CD4-positive, alpha-beta T cell treated with Interleukin-4 for 4 hours (primary cell): ENCODE measurements at regions not wholly inside any gene's neighbourhood (a gene's known extent, or its start where the extent isn't known, plus 50 kb on each side); places are given as distances from the start of the nearest gene placed in this dataset.
"Not testable (repeated sequence)": the region's sequence is repeated elsewhere in the genome, so short reads cannot be mapped to it uniquely, and the experiment has no call there.

Experiments
- DNase-seq: peaks from one replicate; pipeline ENCODE4 v3.0.0-alpha.2; 2020

GRCh38 chr6:74357321-74357720, 661.3 kb downstream of the CD109 start:
- no peak for DNase-seq

GRCh38 chr6:74356391-74356790, 660.4 kb downstream of the CD109 start:
- no peak for DNase-seq

GRCh38 chr6:74346936-74347535, 651.0 kb downstream of the CD109 start:
- no peak for DNase-seq

GRCh38 chr6:74343804-74344203, 647.8 kb downstream of the CD109 start:
- DNase-seq: no peak

DNA sequence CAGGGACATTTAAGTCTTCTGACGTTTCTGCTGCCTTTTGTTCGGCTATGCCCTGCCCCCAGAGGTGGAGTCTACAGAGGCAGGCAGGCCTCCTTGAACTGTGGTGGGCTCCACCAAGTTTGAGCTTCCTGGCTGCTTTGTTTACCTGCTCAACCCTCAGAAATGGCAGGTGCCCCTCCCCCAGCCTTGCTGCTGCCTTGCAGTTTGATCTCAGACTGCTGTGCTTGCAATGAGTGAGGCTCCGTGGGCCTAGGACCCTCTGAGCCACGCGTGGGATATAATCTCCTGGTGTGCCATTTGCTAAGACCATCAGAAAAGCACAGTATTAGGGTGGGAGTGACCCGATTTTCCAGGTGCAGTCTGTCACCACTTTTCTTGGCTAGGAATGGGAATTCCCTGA, 647.3 kb downstream of the CD109 start:
- not testable (repeated sequence) for DNase-seq

DNA sequence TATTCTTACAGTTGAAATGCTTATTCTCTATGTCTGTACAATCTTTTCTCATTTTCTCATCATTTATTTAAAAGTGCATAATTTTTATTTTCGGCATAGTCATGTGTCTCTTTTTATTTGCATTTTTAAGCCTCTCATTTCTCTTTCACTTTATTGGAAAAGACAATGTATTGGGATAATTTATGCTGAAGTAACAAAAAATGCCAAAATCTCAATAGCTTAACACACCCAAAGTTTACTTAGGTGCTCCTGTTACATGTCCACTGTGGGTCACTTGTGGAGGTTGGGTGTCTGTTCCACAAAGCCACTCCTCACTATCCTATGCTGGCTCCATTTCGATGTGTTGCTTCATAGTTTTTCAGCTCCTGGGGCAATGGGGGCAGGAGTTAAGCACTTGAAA, 638.7 kb downstream of the CD109 start:
- no peak for DNase-seq

GRCh38 chr6:74333406-74333805, 637.4 kb downstream of the CD109 start:
- DNase-seq: no peak

GRCh38 chr6:74320715-74321114, 624.7 kb downstream of the CD109 start:
- DNase-seq: no peak

DNA sequence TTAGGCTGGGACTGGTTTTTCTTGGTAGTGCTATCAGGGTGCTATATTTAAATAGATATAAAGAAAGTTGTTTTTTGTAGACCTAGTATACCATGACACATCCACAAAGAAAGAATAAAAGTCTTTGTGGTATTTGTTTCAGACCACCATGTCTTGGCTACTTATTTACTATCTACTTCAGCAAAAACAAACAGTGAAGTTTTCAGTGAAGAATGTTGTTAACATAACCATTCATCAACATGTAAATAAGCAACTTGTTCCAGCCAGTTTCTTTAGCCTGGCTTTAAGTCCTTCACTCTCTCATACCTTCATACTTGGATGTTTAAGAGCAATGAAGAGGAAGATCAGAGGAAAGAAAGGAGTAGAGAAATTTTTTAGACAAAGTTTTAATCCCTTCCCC, 624.1 kb downstream of the CD109 start:
- no peak for DNase-seq

GRCh38 chr6:74319292-74319691, 623.3 kb downstream of the CD109 start:
- DNase-seq: no peak

DNA sequence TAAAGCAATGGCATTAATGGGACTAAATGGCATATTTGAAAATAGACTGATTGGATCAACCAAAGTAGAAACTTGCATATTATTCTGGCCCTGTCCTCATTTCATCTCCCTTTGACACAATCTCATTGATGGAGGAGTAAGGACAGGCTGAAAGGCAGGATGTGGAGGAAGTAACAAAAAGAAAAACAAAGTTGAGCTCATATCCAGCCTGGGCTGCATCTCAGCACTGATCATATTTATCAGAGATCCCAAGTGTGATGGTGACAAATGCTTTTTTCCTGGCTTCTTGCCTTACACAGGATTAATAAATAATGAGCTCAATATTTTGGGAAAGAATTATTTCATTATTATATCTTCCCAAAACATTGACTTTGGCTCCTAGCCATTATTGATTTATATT, 622.7 kb downstream of the CD109 start:
- DNase-seq: no peak

DNA sequence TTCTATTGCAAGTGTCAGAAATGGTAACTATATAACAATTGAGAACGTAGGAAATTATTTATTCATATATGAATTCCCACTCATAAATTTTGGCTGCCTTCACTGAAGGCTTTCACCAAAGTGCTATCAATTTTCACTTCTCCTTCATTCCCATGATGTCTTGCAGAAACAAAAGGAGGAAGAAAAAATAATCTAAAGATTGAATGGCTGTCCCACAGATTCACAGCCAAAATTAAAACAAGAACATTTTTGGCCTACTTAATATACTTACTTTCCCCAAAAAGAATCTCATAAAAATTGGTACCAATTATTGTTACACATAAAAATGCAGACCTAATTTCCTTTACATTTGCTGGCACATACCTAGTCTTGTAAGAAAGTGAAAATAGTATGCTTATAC, 616.1 kb downstream of the CD109 start:
- DNase-seq: no peak

DNA sequence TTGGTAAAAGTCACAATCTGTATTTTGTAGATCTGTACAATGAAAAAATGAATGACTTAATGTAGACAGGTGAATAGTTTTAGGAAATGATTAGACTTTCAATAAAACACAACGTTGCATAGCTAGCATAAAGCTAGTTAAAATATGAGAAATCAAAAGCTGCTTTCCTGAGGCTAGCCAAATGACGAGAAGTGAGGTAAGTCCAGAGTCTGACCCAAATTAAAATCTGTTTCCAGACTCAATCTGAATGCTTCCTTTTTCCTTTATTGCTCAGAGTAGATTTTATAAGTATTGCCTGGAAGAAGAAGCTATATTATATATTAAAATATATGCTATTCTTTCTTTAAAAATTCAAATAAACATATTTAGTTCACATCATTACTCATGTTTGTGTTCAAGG, 615.4 kb downstream of the CD109 start:
- no peak for DNase-seq

DNA sequence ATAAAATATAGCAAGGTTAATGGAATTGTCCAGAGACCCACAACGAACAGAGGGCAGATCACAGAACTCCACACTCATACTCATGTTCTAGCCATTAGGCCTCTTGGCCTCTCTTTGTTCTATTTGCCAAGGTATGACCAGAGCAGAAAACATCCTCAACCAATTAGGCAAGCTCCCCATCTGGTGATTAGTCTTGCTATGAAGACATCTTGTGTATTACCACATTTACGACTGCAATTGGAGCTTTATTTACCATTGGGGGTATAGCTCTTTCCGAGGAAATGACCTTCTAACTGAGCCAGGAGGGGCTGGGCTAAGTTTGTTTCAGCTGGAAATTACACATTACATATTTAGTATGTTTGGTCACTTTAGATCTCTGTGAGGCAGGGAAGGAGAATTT, 593.9 kb downstream of the CD109 start:
- DNase-seq: no peak

DNA sequence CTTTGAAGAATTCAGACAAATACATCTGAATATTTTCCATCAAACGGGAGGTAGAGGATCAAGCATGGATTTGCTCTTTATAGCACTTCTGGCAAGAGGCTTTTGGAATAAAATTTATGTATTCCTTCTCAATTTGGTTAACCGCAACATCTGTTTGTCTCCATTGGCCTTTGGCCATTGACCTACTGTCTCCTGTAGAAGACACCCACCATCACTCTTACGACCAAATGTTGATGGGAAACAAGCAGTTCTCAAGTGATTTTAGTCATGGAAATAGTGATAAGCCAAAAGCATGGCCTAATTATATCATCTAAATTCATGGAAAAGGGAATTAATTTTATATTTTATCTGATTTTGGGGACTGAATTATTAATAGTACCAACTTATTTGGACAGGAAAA, 591.9 kb downstream of the CD109 start:
- no peak for DNase-seq

DNA sequence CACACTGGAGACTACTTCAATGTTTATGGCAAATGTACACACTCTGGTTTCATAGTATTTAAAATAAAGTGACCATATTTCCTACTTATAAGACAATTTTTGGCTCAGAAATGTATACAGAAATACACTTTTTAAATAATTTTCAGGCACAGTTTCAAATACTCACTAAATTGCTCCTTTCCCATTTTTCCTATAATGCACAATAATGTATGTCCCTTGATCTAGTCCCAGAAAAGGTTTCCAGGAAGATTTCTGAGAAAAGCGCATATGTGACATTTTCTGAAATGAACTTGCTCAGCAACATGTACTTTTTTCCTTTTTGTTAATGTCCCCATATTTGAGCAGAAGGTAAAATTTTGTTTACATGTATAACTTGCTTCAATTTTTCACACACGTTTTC, 591.4 kb downstream of the CD109 start:
- no peak for DNase-seq

- no peak for DNase-seq
Measured at GRCh38 chr6:74284284-74284683, 588.3 kb downstream of the CD109 start.

- no peak for DNase-seq
Measured at GRCh38 chr6:74283532-74283931, 587.5 kb downstream of the CD109 start.

- no peak for DNase-seq
Measured at GRCh38 chr6:74282143-74282689, 586.2 kb downstream of the CD109 start.

GRCh38 chr6:74280130-74280692, 584.2 kb downstream of the CD109 start:
- no peak for DNase-seq

DNA sequence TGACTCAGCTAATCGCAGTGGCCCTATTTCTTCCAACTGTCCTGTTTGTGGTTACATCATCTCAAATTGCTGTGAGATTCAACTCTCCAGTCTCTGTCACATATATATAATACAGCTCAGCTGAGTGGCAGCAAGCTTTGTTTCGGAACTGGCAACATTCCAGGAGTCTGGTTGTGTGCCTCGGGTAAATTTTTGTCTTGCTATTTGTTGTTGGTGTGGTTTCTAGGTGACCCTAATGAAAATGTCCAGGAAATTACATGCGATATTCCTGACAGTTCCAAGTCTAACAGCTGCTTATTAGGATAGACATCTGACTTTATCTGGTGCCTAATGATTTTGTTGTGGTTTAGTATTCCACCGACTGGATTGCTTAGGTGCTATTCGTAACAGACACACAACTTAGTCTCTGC, 581.8 kb downstream of the CD109 start:
- DNase-seq: no peak

DNA sequence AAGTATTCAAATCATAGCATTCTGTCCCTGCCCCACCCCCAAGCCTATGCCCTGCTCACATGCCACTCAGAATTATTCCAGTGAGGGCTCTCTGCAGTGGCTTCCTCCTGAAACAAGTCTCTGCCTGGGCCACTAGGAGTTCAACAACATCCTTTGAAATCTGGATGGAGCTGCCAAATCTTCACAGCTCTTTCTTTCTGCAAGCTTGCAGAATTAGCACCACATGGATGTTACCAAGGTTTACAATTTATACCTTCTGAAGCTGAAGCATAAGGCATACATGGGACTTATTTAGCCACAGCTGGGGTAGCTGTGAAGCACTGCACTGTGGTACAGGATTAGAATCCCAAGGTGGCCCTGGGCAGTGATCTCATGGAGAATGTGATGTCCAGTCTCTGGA, 577.5 kb downstream of the CD109 start:
- no peak for DNase-seq

- DNase-seq: no peak
Measured at GRCh38 chr6:74269600-74269858, 573.5 kb downstream of the CD109 start.

DNA sequence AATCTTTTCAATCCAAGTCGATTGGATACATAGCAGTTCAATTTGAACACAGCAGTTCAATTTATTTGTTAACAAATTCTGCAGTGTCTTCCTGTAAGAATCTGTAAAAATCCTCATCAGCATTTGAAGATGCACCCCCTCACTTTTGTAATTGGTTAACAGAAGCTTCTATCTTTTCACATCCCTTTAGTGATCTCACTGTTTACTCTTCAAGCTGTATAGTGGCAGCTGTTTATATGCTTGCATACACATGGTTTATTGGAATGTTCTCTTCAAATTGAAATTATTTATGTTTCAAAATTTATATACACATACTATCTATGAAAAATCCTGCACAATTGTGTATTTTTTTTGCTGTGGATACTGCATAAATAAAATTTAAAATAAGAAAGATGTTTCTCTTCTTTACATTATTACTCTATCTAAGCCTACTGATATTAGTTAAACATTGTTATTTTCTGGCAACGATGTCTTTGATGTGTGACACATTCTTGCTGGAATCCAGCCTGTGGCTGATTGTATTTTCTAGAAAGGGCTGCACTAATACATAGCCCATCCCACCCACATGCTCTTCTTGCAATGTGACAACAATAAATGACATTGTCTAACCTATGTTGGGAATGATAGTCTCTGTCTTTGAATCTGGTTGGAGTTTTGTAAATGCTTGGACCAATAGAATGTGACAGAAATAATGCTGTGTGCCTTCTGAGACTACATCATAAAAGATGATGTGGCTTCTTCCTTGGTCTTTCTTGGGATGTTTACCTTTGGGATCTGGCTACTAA, 573.0 kb downstream of the CD109 start:
- no peak for DNase-seq

DNA sequence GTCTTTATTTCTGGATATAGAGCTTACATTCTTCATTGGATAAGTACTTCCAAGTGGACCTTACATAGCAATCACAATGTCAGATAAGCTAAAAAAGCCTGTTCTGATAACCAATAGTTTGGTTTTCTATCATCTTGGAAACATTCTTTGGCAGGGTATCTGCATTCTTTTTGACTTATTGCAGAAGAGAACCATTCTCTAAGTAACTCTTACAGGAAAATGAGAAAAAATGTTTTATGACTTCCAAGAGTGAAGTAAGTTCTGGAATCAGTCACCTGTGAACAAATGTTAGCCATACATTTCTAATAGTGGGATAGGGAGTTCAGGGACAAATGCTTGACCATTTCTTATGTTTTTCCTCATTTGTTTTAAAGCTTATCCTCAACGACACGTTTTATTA, 564.0 kb downstream of the CD109 start:
- DNase-seq: no peak
